SK-N-MC (cell line): ENCODE measurements at regions not wholly inside any gene's neighbourhood (a gene's known extent, or its start where the extent isn't known, plus 50 kb on each side); places are given as distances from the start of the nearest gene placed in this dataset.

Experiments used
- EZH2 ChIP-seq: fragments of 200-600 bp; sonication (generic); IDR thresholded peaks from one replicate; pipeline ENCODE4 v1.6.1; 2017; ENCODE audit warnings: antibody characterized with exemption
- FOXP2 ChIP-seq: optimal IDR thresholded peaks from 2 replicates; pipeline ENCODE3; 2011; ENCODE audit warnings: mild to moderate bottlenecking, moderate library complexity; ENCODE audit not compliant: insufficient read depth; ENCODE audit errors: extremely low read length, control extremely low read depth
- POLR2AphosphoS5 ChIP-seq: IDR thresholded peaks from 2 replicates; pipeline ENCODE4 v1.6.1; 2012; ENCODE audit warnings: mild to moderate bottlenecking, low read depth, low read length, borderline replicate concordance

DNA sequence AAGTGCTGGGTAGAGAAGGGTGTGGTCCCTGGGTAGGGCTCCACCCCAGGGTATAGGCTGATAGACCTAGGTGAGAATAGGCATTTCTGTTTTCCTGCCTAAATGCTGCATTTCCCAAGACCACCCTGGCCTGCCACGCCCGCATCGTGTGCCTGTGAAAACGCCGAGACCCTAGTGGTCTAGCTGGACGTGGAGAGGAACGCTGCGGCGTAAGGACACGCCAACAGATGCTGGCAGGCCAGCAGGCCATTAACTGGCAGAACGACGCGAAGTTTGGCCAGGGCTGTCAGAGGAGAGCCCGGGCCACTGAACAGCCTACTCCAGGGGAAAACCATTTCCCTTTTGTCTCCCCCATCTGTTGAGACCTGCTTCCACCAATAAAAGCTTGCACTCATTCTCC, 373.2 kb upstream of the FIGN start:
- TF ChIP-seq POLR2AphosphoS5 (no peak), EZH2 (no peak), FOXP2 (no peak)
